ENCODE measurements at regions not wholly inside any gene's neighbourhood (a gene's known extent, or its start where the extent isn't known, plus 50 kb on each side); places are given as distances from the start of the nearest gene placed in this dataset.

DNA sequence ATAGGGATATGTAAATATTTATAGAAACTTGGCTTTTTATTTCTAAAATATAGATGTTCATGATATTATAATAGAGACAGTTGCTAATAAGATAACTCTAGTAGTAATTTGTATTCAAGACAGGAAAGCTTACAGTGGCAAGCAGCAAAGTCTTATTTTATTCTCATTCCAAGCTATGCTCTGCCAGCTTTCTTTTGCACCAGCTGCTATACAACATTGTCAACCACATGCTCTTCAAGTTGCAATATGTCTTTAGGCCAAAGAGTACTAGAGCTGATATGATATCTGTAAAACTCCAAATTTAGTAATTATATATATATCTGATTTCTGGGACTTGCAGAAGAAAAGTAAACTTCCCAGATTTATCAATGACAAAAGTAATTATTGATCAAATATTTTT is 350.1 kb downstream of the HGF start:
- no peaks in the 10 kb centered on the region for H3K27me3 ChIP-seq (ENCODE audit: insufficient read depth, low read length, poor library complexity, severe bottlenecking)

DNA sequence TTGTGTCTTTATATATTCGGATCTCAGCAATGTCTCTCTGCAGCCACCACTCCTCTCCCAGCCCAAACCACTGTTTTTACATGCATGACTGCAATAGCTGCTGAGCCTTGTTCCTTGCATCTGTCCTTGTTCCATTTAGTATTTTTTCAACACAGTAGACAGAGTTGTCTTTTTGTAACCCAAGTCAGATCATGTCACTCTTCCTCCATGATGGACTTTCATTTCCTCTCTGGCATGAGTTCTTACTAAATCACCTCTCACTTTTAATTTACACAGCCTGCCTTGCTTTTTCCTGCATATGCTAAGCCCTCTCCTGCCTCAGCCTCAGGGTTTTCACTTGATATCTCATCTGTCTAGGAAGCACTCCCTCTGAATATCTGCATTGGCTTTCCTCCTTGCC is 353.2 kb downstream of the HGF start:
- Histone ChIP-seq H3K4me2 (ENCODE audit: low read depth, low read length, poor library complexity, severe bottlenecking) (no peak overlapping the region), H2AFZ (ENCODE audit: low read length) (no peak overlapping the region), H4K20me1 (ENCODE audit: insufficient read depth, low read length, poor library complexity, severe bottlenecking) (no peaks in the 10 kb centered on the region), H3K27me3 (ENCODE audit: insufficient read depth, low read length, poor library complexity, severe bottlenecking) (no peaks in the 10 kb centered on the region), H3K9ac (ENCODE audit: low read depth, low read length, poor library complexity, severe bottlenecking) (no peak overlapping the region), H3F3A (ENCODE audit: low read depth) (no peaks in the 10 kb centered on the region), H3K36me3 (ENCODE audit: insufficient read depth, low read length) (no peaks in the 10 kb centered on the region), H3K9me3 (ENCODE audit: insufficient read depth, low read depth, low read length) (no peaks in the 10 kb centered on the region), H3K79me2 (ENCODE audit: insufficient read depth, low read length) (no peaks in the 10 kb centered on the region), H3K9me2 (replicated peaks; ENCODE audit: low read depth, low read length) (no peaks in the 10 kb centered on the region), H3K4me1 (ENCODE audit: insufficient read depth, low read length, poor library complexity, severe bottlenecking) (no peaks in the 10 kb centered on the region), H3K4me3 (ENCODE audit: low read length, poor library complexity, severe bottlenecking) (no peak overlapping the region)
- TF ChIP-seq, protein P1, sequence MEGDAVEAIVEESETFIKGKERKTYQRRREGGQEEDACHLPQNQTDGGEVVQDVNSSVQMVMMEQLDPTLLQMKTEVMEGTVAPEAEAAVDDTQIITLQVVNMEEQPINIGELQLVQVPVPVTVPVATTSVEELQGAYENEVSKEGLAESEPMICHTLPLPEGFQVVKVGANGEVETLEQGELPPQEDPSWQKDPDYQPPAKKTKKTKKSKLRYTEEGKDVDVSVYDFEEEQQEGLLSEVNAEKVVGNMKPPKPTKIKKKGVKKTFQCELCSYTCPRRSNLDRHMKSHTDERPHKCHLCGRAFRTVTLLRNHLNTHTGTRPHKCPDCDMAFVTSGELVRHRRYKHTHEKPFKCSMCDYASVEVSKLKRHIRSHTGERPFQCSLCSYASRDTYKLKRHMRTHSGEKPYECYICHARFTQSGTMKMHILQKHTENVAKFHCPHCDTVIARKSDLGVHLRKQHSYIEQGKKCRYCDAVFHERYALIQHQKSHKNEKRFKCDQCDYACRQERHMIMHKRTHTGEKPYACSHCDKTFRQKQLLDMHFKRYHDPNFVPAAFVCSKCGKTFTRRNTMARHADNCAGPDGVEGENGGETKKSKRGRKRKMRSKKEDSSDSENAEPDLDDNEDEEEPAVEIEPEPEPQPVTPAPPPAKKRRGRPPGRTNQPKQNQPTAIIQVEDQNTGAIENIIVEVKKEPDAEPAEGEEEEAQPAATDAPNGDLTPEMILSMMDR (conservative IDR thresholded peaks at IDR 0.05; ENCODE audit: low read length) = no peak
- TF ChIP-seq EZH2phosphoT487 (IDR thresholded peaks at IDR 0.05; ENCODE audit: borderline replicate concordance) = no peak

More for the DNA sequence above, 350.1 kb downstream of the HGF start:
- Histone ChIP-seq H3K36me3 (ENCODE audit: insufficient read depth, low read length) (no peaks in the 10 kb centered on the region), H3K4me1 (ENCODE audit: insufficient read depth, low read length, poor library complexity, severe bottlenecking) (no peaks in the 10 kb centered on the region), H3K79me2 (ENCODE audit: insufficient read depth, low read length) (no peaks in the 10 kb centered on the region), H3F3A (ENCODE audit: low read depth) (no peaks in the 10 kb centered on the region), H3K4me3 (ENCODE audit: low read length, poor library complexity, severe bottlenecking) (no peak overlapping the region), H4K20me1 (ENCODE audit: insufficient read depth, low read length, poor library complexity, severe bottlenecking) (no peaks in the 10 kb centered on the region), H3K9me2 (replicated peaks; ENCODE audit: low read depth, low read length) (no peaks in the 10 kb centered on the region), H3K9me3 (ENCODE audit: insufficient read depth, low read depth, low read length) (no peaks in the 10 kb centered on the region), H2AFZ (ENCODE audit: low read length) (no peak overlapping the region), H3K4me2 (ENCODE audit: low read depth, low read length, poor library complexity, severe bottlenecking) (no peak overlapping the region), H3K9ac (ENCODE audit: low read depth, low read length, poor library complexity, severe bottlenecking) (no peak overlapping the region)
- no peak for TF ChIP-seq EZH2phosphoT487 (IDR thresholded peaks at IDR 0.05; ENCODE audit: borderline replicate concordance)
- TF ChIP-seq, protein P1 (conservative IDR thresholded peaks at IDR 0.05; ENCODE audit: low read length) = no peak

DNA sequence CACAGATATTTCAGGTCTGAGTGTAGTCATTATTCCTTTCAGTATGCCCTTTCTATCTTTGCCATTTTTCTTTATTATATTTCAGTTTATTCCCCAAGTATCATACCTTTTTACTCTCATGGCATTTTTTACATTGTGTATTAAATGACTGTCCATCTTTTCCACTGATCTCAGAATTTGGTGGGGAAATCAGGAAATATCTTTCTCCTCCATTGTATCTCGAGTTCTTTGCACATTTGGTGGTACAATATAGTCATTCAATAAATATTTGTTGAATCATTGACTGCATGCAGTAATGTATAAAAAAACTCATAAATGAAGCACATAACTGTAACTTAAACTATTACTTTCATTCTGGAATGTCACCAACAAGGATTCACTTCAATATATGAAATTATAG is 354.7 kb downstream of the HGF start:
- Histone ChIP-seq H3K79me2 (ENCODE audit: insufficient read depth, low read length) (no peaks in the 10 kb centered on the region), H3K36me3 (ENCODE audit: insufficient read depth, low read length) (no peaks in the 10 kb centered on the region), H2AFZ (ENCODE audit: low read length) (no peak overlapping the region), H3K4me3 (ENCODE audit: low read length, poor library complexity, severe bottlenecking) (no peak overlapping the region), H3K27me3 (ENCODE audit: insufficient read depth, low read length, poor library complexity, severe bottlenecking) (no peaks in the 10 kb centered on the region), H3K4me1 (ENCODE audit: insufficient read depth, low read length, poor library complexity, severe bottlenecking) (no peaks in the 10 kb centered on the region), H3K9me3 (ENCODE audit: insufficient read depth, low read depth, low read length) (no peaks in the 10 kb centered on the region), H3K9me2 (replicated peaks; ENCODE audit: low read depth, low read length) (no peaks in the 10 kb centered on the region), H3F3A (ENCODE audit: low read depth) (no peaks in the 10 kb centered on the region), H4K20me1 (ENCODE audit: insufficient read depth, low read length, poor library complexity, severe bottlenecking) (no peaks in the 10 kb centered on the region), H3K4me2 (ENCODE audit: low read depth, low read length, poor library complexity, severe bottlenecking) (no peak overlapping the region), H3K9ac (ENCODE audit: low read depth, low read length, poor library complexity, severe bottlenecking) (no peak overlapping the region)
- TF ChIP-seq, protein P1 (conservative IDR thresholded peaks at IDR 0.05; ENCODE audit: low read length) = no peak
- TF ChIP-seq EZH2phosphoT487 (IDR thresholded peaks at IDR 0.05; ENCODE audit: borderline replicate concordance) = no peak
